Posterior vena cava (tissue), 2 donors: ENCODE measurements at regions not wholly inside any gene's neighbourhood (a gene's known extent, or its start where the extent isn't known, plus 50 kb on each side); places are given as distances from the start of the nearest gene placed in this dataset.

Experiments used
- DNase-seq: peaks from one replicate; pipeline ENCODE4 v3.0.0-alpha.2; 2020; ENCODE audit warnings: low spot score
- intact Hi-C, 2 donors: fragments of 100-400 bp; cut with DNase I; formaldehyde crosslinking; loops; one replicate each; pipeline versions ENCODE4 v1.14.1 to v1.14.2; 2022 to 2023
- donor health status: DM: yes; HTN: yes; CAD: no.
- donor health status: DM: yes; HTN: yes; CAD: no.

DNA sequence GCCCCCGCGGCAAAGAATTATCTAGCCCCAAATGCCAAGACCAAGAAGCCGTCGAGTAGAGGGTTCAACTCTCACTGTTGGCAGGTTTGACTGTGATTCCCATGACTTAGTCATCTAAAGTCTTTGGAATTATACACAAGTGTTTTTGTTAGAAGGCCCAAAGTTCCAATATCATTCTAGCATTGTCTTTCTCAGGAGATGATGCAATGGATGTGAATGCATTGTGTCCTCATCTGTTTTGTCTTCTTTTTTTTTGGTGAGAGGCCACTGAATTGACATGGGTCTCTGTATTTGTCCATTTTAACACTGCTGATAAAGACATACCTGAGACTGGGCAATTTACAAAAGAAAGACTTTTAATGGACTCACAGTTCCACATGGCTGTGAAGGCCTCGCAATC, 290.5 kb upstream of the ZFP64 start:
- DNase-seq = no peak
- intact Hi-C loops = no loop called here

DNA sequence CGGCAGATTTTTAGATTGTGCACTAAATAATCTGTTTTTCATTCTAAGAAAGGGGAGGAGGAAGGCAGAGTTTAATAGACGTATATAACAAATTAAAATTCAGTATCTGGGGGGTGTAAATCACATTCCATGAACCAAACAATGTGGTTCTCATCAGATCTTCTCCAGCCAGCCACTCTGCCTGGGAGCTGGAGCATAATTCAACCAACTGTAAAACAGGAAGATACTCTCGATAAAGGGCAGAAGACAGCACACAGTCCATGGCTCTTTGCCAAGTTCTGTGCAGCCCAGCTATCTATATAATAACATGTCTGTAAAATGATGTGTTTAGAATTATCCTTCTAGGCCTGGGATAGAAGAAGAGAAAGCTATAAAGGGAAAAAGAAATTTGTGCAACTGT, 289.9 kb upstream of the ZFP64 start:
- DNase-seq = no peak
- intact Hi-C loops = no loop called here

DNA sequence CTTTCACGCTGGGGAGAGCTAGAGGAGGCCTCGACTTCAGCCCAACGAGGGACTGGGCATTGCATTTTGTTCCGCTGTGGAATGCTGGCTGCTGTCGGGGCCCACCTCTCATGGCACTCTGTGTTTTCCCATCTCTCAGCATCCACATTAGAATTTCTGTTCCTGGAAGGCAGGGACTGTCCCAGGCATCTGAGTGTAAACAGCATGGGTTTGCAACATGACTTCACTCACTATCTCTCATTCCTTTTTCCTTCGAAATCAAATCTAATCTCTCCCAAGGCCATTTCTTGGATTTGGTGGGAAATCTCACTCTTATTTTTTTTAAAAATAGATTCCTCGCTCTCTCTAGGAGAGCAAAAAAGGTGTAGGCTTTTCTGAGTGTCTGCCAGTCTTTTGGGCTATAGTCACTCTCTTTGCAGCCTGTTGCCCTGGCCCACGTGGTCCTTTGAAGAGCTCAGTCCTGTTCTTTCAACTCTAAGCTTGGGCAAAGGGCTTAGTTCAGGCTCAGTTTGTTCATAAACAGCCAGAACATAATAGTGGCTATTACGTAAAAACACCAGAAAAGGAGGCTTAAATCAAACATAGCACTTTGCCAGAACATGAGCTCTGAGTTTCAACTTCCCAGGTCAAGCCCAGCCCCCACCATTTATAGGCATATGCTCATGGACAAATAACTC, 284.6 kb upstream of the ZFP64 start:
- intact Hi-C loops = no loop called here
- no peak for DNase-seq

DNA sequence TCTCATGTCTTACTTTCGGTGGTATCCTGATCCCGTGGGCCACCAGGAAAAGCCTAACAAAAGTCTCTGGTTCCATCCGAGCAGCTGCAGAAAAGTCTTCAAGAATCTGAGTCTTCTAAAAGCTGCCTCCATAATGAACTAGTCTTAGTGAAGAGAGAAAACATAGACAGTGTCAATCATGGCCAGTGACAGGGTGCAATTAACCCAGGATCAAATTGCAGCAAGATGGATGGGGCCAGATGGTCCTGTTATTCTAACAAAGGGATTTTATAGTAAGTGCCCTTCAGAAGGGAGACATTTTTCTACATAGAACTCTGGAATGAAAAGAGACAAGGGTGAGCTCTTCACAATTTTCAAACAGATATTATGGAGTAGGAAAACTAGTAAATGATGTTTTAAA, 281.6 kb upstream of the ZFP64 start:
- no peak for DNase-seq
- intact Hi-C loops = no loop called here

DNA sequence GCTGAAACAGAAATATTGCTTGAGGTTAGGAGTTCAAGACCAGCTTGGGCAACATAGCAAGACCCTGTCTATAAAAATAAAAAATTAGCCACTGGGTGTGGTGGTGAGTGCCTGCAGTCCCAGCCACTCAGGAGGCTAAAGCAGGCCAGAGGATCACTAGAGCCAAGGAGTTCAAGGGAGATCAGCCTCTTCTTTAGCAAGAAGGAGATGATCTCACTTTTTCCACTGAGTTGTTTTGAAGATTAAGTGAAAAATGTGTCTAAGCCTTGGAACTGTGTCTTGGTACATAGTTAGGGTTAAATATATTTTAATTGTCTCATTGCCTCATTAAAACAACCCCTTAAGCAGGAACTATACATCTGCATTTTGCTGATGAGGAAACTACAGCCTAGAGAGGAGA, 279.0 kb upstream of the ZFP64 start:
- DNase-seq = no peak
- intact Hi-C loops = no loop called here

DNA sequence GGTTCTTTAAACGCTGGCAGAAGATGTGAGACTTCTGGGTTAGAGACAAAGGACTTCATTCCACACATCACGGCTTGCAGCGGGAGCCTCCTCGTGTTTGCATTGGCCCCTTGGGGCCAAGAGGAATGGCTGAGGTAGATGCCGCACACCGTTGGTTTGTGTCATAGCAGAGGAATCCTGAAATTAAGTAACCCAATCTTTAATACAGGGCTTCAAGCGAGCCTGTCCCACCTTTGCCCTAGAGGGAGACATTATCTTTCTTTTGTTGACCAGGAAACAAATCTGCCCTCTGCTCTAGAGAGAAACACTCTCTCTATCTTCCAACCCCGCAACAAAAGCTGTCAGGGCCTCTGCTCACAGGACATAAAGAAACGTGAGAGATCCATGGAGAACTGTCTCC, 277.5 kb upstream of the ZFP64 start:
- no peak for DNase-seq
- intact Hi-C loops = no loop called here

DNA sequence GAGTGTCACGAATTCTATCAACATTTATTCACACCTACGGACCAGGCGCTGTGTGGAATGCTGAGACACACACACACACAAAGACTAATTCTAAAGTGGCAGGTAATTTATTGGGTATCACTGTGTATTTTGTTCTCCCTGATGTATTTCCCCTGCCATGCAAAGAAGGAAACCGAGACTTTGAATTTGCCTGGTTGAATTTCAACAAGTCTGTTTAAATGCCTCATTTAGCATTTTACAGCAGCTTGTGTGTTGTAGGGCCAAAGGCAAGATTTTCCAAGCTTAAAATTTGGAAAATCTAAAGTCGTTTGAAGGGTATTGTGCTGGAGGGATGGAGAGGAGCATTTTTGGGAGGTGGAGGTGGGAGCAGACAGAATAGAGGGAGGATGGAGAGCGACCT, 274.4 kb upstream of the ZFP64 start:
- intact Hi-C loops = no loop called here
- no peak for DNase-seq

DNA sequence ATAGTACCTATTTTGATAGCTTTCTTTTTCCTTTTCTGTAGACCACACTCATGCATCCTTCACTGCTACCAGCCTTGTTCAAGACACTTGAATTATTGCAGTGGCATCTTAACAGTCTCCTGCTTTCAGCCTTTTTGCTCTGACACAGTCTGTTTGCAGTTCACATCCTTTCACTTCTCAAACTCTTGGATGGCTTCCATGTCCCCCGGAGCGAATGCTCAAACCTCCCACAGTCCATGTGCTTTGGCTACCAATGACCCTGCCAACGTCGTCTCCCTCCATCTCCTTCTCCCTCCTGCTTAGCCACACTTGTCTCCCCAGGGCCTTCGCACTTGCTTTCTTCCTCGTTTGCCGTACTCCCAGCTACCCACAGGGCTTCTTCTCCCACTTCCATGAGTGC, 270.0 kb upstream of the ZFP64 start:
- intact Hi-C loops = no loop called here
- DNase-seq = no peak

- intact Hi-C loops = no loop called here
- no peak for DNase-seq
Measured at GRCh38 chr20:52459150-52459549, 267.6 kb upstream of the ZFP64 start.

DNA sequence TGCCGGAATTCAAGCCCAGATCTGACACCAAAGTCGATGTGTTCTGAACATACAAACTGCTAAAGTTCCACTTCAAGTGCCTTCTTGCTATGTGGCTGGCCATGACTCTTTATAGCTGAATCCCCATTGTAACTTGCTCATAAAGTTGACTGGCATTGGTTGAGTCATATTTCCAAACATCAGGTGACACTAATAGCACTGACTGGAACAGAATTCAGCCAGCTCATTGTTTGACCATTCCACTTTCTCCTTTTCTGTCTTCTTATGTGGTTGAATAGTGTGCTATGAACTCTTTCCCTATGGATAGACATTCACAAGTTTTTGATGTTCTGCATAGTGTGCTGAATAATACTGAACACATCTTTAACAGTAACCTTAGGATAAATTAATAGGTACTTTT, 266.2 kb upstream of the ZFP64 start:
- DNase-seq = no peak
- intact Hi-C loops = no loop called here

GRCh38 chr20:52454660-52455059, 263.1 kb upstream of the ZFP64 start:
- intact Hi-C loops = no loop called here
- no peak for DNase-seq

DNA sequence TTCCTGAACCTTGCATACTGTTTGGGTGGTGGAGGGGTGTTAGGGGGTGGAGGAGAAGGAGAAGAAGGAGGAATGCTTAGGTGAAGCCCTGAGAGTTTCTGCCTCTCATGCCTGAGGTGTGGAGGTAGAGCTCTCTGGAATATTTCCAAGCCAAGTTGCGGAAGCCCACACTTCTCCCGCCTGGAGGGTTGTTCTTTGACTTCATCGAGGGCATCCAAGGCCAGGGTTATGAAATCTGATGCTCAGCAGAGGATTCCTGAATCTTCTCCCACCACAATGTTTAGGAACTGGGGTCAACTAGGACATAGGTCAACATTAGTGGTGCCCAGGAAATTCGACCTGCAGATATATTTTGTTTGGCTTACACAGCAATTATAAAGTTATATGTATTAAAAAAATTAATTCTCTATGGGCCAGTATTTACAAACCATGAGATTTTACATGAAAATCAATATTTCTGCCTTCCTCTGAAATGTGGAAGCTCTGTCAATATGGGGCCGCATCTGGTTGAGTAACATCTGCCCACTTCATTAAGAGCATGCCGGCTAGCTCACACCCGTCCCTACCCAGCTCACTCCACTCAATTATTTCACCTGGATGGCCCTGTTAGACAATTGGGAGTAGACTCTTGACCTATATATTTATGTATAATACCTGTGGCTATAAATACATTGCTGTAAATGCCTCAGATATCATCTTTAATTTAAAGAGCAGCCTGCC, 257.1 kb upstream of the ZFP64 start:
- intact Hi-C loops = no loop called here
- no peak for DNase-seq

DNA sequence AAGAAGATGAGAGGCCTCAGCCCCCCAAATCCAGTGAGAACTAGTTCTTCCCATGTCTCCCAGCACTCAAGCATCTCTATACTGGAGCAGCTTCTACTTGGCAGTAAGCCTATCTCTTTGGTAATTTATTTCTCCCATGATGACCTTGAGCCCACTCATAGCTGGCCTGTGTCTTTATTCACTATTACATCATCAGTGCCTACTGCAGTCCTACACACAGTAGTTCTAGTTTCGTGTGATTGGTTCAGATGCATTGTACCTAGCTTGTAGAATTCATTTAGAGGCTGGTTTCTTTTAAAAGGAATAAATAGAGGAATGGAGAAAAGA, 255.6 kb upstream of the ZFP64 start:
- intact Hi-C loops = no loop called here
- no peak for DNase-seq

GRCh38 chr20:52446421-52447224, 255.0 kb upstream of the ZFP64 start:
- no peak for DNase-seq
- intact Hi-C loops = no loop called here

- no peak for DNase-seq
- intact Hi-C loops = no loop called here
Measured at GRCh38 chr20:52444455-52444854, 252.9 kb upstream of the ZFP64 start.

DNA sequence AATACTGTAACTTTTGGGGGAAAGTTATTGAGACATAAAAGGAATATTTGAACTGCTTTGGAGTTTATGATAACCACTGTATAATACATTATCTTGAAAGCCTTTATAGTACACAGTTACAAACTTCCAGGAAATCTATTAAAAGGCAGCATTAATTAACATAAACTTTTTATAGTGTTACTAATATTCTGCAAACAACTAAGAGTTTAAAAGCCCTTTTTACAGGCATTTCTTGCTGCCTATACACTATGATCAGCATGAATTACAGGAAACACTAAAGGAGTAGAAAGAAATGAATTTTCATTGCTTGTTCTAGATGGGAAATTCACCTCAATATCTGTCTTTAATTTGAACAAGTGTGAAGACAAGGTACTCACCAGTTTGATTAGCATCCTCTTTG, 252.3 kb upstream of the ZFP64 start:
- no peak for DNase-seq
- intact Hi-C loops = no loop called here

DNA sequence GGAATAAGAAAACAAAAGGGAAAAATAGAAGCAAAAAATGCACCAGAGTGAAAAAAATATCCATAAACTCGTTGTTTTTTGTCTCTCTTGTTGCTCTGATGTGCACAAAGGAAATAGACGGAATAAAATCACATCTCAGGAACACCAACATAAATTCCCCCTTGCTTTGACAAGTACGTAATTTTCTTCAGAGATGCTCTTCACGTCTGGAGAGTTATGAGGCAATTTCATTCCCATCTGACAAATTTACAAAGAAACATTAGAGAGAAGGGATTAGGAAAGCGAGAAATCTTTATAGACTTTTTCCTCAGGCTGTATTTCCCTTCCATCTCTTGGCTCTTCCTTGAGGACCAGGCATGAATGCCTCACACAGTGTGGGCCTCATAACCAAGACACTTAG, 250.1 kb upstream of the ZFP64 start:
- intact Hi-C loops = no loop called here
- no peak for DNase-seq

DNA sequence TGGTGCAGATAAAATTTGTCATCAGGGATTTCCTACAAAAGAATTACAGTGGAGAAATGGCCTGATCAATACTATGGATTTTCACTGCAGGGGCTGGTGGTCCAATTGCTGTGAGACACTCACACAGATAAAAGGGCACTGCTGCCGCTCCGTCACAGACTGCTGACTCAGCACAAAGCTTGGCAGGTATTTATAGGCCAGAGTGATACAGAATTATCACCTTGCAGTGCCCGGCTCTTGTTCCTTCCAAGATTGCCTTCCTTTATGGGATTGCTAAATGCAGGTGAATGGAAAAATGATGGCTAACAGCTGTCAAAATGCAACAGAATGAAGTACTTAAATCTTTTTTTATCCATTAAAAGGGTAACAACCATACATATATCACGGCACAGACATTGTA, 247.8 kb upstream of the ZFP64 start:
- no peak for DNase-seq
- intact Hi-C loops = no loop called here

DNA sequence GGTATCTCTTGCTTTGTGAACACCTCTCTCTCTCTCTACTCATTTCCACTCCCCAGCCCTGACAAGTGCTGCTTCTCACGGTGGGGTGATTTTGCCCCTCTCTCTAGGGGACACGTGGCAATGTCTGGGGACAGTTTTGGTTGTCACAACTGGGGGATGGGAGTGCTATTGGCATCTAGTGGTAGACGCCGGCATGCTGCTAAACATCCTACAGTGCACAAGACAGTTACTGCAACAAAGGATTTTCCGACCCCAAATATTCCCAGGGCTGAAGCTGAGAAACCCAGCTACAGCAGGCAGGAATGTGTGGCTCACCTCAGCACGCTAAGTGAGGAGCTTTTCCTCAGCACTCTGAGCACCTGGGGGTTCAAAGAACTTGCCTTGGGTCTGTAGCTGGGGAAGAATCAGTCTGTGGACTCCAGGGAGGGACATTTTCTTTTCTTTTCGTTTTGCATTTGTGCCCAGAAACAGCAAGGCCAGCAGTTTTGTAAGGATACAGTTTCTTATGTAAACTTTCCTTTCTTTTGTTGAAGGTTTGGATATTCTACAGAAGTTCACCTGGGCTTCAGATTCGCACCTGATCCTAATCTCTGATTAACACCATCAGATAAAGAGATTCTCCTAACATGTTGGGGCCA, 246.9 kb upstream of the ZFP64 start:
- intact Hi-C loops = no loop called here
- no peak for DNase-seq

- intact Hi-C loops = no loop called here
- DNase-seq = no peak
Measured at GRCh38 chr20:52434453-52434852, 242.9 kb upstream of the ZFP64 start.
